ENCODE measurements at regions not wholly inside any gene's neighbourhood (a gene's known extent, or its start where the extent isn't known, plus 50 kb on each side); places are given as distances from the start of the nearest gene placed in this dataset.

DNA sequence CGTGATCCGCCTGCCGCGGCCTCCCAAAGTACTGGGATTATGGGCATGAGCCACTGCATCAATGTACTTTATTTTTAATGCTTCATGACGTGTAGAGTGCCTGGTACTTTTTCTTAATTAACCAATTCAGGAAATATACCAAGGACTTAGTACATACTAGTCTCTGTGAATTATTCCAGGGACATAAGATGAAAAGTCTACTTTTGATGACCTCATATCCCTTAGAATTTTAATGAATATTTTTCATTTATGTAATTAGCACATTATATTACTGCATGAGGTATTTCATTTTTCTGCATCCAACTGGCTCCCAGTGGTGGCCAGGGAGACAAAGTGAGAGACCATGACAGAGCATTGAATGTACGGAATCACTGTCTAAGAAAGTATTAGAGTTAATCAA is 577.7 kb upstream of the NOVA1 start:
- intact Hi-C loops (cut with micrococcal nuclease; ENCODE audit: unreplicated experiment), result no loop called here
- Histone ChIP-seq H3K4me3 (ENCODE audit: low read depth in 2 of 2, low read length in 2 of 2) (no peak overlapping the region), H3K36me3 (ENCODE audit: control insufficient read depth, insufficient read depth, low read length) (no peaks in the 10 kb centered on the region), H3K27ac (ENCODE audit: low read length) (no peak overlapping the region), H3K9me3 (ENCODE audit: control insufficient read depth, insufficient read depth, low read depth, low read length) (no peaks in the 10 kb centered on the region), H3K27me3 (ENCODE audit: control insufficient read depth, insufficient read depth, low read length) (no peaks in the 10 kb centered on the region), H3K4me1 (ENCODE audit: control insufficient read depth, insufficient read depth, low read length) (no peaks in the 10 kb centered on the region)
- no peak for ATAC-seq
- DNase-seq (ENCODE audit: low read depth, low spot score), result no peak
- in situ Hi-C loops (cut with HindIII; ENCODE audit: low pct_unique_long_range_greater_than_20kb, low sequenced_read_pairs), result no loop called here
- no TSS peak for BruUV-seq (replicated peaks)
- TF ChIP-seq, protein P1, sequence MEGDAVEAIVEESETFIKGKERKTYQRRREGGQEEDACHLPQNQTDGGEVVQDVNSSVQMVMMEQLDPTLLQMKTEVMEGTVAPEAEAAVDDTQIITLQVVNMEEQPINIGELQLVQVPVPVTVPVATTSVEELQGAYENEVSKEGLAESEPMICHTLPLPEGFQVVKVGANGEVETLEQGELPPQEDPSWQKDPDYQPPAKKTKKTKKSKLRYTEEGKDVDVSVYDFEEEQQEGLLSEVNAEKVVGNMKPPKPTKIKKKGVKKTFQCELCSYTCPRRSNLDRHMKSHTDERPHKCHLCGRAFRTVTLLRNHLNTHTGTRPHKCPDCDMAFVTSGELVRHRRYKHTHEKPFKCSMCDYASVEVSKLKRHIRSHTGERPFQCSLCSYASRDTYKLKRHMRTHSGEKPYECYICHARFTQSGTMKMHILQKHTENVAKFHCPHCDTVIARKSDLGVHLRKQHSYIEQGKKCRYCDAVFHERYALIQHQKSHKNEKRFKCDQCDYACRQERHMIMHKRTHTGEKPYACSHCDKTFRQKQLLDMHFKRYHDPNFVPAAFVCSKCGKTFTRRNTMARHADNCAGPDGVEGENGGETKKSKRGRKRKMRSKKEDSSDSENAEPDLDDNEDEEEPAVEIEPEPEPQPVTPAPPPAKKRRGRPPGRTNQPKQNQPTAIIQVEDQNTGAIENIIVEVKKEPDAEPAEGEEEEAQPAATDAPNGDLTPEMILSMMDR (IDR thresholded peaks at IDR 0.05), result no peak
- TF ChIP-seq SIN3A (IDR thresholded peaks at IDR 0.05; ENCODE audit: borderline replicate concordance, insufficient read depth, low read depth, low read length), result no peak
- TF ChIP-seq, protein P2, sequence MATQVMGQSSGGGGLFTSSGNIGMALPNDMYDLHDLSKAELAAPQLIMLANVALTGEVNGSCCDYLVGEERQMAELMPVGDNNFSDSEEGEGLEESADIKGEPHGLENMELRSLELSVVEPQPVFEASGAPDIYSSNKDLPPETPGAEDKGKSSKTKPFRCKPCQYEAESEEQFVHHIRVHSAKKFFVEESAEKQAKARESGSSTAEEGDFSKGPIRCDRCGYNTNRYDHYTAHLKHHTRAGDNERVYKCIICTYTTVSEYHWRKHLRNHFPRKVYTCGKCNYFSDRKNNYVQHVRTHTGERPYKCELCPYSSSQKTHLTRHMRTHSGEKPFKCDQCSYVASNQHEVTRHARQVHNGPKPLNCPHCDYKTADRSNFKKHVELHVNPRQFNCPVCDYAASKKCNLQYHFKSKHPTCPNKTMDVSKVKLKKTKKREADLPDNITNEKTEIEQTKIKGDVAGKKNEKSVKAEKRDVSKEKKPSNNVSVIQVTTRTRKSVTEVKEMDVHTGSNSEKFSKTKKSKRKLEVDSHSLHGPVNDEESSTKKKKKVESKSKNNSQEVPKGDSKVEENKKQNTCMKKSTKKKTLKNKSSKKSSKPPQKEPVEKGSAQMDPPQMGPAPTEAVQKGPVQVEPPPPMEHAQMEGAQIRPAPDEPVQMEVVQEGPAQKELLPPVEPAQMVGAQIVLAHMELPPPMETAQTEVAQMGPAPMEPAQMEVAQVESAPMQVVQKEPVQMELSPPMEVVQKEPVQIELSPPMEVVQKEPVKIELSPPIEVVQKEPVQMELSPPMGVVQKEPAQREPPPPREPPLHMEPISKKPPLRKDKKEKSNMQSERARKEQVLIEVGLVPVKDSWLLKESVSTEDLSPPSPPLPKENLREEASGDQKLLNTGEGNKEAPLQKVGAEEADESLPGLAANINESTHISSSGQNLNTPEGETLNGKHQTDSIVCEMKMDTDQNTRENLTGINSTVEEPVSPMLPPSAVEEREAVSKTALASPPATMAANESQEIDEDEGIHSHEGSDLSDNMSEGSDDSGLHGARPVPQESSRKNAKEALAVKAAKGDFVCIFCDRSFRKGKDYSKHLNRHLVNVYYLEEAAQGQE (IDR thresholded peaks at IDR 0.05; ENCODE audit: insufficient read depth in 1 of 2, low read depth in 2 of 2, low read length in 1 of 2), result no peak
- no peak for TF ChIP-seq TCF7L2 (IDR thresholded peaks at IDR 0.05; ENCODE audit: low read depth, low read length)
- TF ChIP-seq POLR2AphosphoS5 (IDR thresholded peaks at IDR 0.05; ENCODE audit: low read depth, low read length), result no peak
- CTCF ChIA-PET, result no interaction called here
- POLR2A ChIA-PET, result no interaction called here

DNA sequence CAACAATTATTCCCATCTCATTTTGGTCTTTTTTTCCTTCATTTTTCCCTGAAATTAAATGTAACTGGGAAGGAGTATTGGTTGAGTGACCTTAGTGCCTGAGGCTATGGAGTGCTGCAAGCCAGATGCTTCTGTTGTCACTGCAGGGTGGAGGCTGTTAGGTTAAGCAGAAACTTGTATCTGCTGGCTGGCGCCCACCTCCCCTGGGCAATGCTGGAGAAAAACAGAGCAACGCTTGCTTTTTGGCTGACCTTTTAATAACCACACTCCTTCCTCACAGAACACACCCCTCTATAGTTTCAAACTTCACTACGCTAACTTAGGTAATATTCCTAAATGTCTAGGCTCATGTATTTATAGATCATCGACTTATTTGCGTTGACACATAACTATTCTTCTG is 583.5 kb upstream of the NOVA1 start:
- ATAC-seq (no peak), DNase-seq (ENCODE audit: low read depth, low spot score) (no peak)
- Histone ChIP-seq H3K36me3 (ENCODE audit: control insufficient read depth, insufficient read depth, low read length) (no peaks in the 10 kb centered on the region), H3K4me3 (ENCODE audit: low read depth in 2 of 2, low read length in 2 of 2) (no peak overlapping the region), H3K27ac (ENCODE audit: low read length) (no peak overlapping the region), H3K4me1 (ENCODE audit: control insufficient read depth, insufficient read depth, low read length) (no peaks in the 10 kb centered on the region), H3K9me3 (ENCODE audit: control insufficient read depth, insufficient read depth, low read depth, low read length) (no peaks in the 10 kb centered on the region), H3K27me3 (ENCODE audit: control insufficient read depth, insufficient read depth, low read length) (no peaks in the 10 kb centered on the region)
- BruUV-seq (replicated peaks), result no TSS peak
- intact Hi-C loops (cut with micrococcal nuclease; ENCODE audit: unreplicated experiment), result no loop called here
- TF ChIP-seq, protein P1 (IDR thresholded peaks at IDR 0.05), result no peak
- TF ChIP-seq, protein P2 (IDR thresholded peaks at IDR 0.05; ENCODE audit: insufficient read depth in 1 of 2, low read depth in 2 of 2, low read length in 1 of 2), result no peak
- no peak for TF ChIP-seq SIN3A (IDR thresholded peaks at IDR 0.05; ENCODE audit: borderline replicate concordance, insufficient read depth, low read depth, low read length)
- no peak for TF ChIP-seq POLR2AphosphoS5 (IDR thresholded peaks at IDR 0.05; ENCODE audit: low read depth, low read length)
- POLR2A ChIA-PET, result no interaction called here
- CTCF ChIA-PET, result no interaction called here
- in situ Hi-C loops (cut with HindIII; ENCODE audit: low pct_unique_long_range_greater_than_20kb, low sequenced_read_pairs), result no loop called here
